ENCODE measurements at regions not wholly inside any gene's neighbourhood (a gene's known extent, or its start where the extent isn't known, plus 50 kb on each side); places are given as distances from the start of the nearest gene placed in this dataset.

DNA sequence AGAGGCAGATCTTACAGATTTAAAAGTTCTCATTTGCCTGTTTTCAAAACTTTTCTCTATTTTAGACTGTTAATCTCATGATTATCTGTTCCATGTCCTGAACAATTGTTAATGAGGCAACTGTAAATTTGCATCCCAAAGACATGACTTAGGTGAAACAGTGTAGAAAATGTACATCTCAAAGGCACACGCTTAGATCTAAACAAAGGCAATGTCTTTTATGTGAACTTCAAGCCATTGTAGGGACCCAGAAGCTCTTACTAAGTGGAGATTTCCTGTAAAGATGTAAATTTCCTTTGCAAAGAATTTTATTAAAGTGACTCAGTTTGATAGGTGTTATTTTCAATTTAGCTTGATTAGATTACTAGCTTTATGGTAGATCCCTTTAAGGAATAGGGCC is 125.2 kb upstream of the F3 start:
- TF ChIP-seq FOXK2 (IDR thresholded peaks at IDR 0.05) (no peak), BHLHE40 (IDR thresholded peaks at IDR 0.05; ENCODE audit: borderline replicate concordance) (no peak), HDGF (IDR thresholded peaks at IDR 0.05; ENCODE audit: borderline replicate concordance) (no peak), TARDBP (IDR thresholded peaks at IDR 0.05) (no peak), FOXM1 (IDR thresholded peaks at IDR 0.05; ENCODE audit: borderline replicate concordance) (no peak), SP1 (IDR thresholded peaks at IDR 0.05) (no peak), ARNT (IDR thresholded peaks at IDR 0.05) (no peak), FOXA1 (IDR thresholded peaks at IDR 0.05) (no peak), CTBP1 (IDR thresholded peaks at IDR 0.05; ENCODE audit: borderline replicate concordance) (no peak), SUZ12 (IDR thresholded peaks at IDR 0.05) (no peak), ELF4 (IDR thresholded peaks at IDR 0.05) (no peak), L3MBTL2 (conservative IDR thresholded peaks at IDR 0.05) (no peak), ZNF384 (IDR thresholded peaks at IDR 0.05) (no peak)
- TF ChIP-seq, protein P1, sequence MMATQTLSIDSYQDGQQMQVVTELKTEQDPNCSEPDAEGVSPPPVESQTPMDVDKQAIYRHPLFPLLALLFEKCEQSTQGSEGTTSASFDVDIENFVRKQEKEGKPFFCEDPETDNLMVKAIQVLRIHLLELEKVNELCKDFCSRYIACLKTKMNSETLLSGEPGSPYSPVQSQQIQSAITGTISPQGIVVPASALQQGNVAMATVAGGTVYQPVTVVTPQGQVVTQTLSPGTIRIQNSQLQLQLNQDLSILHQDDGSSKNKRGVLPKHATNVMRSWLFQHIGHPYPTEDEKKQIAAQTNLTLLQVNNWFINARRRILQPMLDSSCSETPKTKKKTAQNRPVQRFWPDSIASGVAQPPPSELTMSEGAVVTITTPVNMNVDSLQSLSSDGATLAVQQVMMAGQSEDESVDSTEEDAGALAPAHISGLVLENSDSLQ (IDR thresholded peaks at IDR 0.05): no peak
